ENCODE measurements at regions not wholly inside any gene's neighbourhood (a gene's known extent, or its start where the extent isn't known, plus 50 kb on each side); places are given as distances from the start of the nearest gene placed in this dataset.
A peak's percentile ranks its signal among the peaks of the same experiment; 100 is the strongest.

DNA sequence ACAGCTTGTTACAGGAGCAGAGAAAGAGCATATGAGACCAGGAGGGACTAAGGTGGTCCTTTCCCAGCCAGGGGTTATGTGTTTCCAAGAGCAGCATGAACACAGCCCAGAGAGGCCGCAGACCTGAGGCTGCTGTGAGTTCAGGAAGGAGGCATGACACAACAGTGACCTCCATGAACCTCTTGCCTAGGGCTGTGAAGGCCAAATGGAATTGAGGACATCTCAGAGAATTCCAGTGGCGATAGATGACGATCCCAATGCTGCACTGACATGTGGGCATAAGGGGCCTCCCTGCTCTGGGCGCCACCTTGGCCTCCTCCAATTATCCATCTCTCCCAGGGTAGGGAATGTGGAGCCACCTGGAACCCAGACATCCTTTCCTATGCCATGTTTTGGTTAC lies 79.9 kb upstream of the FUCA2 start:
- POLR2A ChIA-PET = no interaction called here
- DNase-seq (no peak), ATAC-seq (no peak)
- no peak overlapping the region for H3K4me3 Mint-ChIP-seq
- no peaks in the 10 kb centered on the region for H3K9me3 Mint-ChIP-seq (ENCODE audit: insufficient read depth)
- no peaks in the 10 kb centered on the region for H3K36me3 Mint-ChIP-seq (ENCODE audit: low read depth)
- CTCF ChIA-PET = interaction anchor here (0.5 to 2.5 kb wide), 4 partner anchors 16 to 891 kb away, joined by 3 to 6 read pairs (median 4); no protein-coding TSS in a partner anchor
- no peaks in the 10 kb centered on the region for H3K4me1 Mint-ChIP-seq (ENCODE audit: low read depth)
- H3K27ac Mint-ChIP-seq = no peak overlapping the region
- H3K27me3 Mint-ChIP-seq (ENCODE audit: low read depth) = no peaks in the 10 kb centered on the region

DNA sequence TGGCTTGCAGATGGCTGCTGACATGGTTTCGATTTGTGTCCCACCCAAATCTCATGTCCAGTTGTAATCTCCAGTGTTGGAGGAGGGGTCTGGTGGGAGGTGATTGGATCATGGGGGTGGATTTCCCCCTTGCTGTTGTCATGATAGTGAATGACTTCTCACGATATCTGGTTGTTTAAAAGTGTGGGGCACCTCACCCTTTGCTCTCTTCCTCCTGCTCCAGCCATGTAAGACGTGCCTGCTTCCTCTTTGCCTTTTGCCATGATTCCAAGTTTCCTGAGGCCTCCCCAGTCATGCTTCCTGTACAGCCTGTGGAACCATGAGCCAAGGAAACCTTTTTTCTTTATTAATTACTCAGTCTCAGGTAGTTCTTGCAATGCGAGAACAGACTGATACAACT lies 77.6 kb upstream of the FUCA2 start:
- Mint-ChIP-seq H3K9me3 (ENCODE audit: insufficient read depth) (no peaks in the 10 kb centered on the region), H3K4me3 (no peak overlapping the region), H3K4me1 (ENCODE audit: low read depth) (no peaks in the 10 kb centered on the region), H3K27me3 (ENCODE audit: low read depth) (no peaks in the 10 kb centered on the region), H3K36me3 (ENCODE audit: low read depth) (no peaks in the 10 kb centered on the region), H3K27ac (no peak overlapping the region)
- no peak for ATAC-seq
- DNase-seq = no peak
- ChIA-PET POLR2A (no interaction called here), CTCF (interaction anchor here (0.6 kb wide), 1 partner anchor 244 kb away, joined by 4 read pairs; no protein-coding TSS in a partner anchor)

DNA sequence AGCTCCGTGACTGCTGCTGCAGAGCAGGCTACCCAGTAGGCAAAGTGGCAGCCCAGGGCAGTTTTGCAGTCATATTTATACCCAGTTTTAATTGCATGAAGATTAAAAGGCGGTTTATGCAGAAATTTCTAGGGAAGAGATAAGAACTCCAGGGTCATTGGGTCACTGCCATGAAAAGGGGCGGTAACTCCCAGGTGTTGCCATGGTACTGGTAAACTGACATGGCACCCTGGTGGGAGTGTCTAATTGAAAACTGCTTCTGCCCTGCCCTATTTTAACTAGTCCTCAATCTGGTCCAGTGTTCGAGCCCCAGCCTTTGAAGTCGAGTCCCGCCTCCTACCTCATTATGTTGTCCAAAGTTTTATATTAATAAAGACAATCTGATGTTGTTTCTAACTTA lies 75.0 kb upstream of the FUCA2 start:
- no peak overlapping the region for H3K27ac Mint-ChIP-seq
- no peaks in the 10 kb centered on the region for H3K9me3 Mint-ChIP-seq (ENCODE audit: insufficient read depth)
- DNase-seq (no peak), ATAC-seq (no peak)
- POLR2A ChIA-PET = no interaction called here
- H3K36me3 Mint-ChIP-seq (ENCODE audit: low read depth) = no peaks in the 10 kb centered on the region
- no peak overlapping the region for H3K4me3 Mint-ChIP-seq
- H3K4me1 Mint-ChIP-seq (ENCODE audit: low read depth) = peaks cover 7% of the 10 kb centered on the region
- CTCF ChIA-PET = interaction anchor here (3.4 kb wide), 1 partner anchor 11 kb away, joined by 20 read pairs; no protein-coding TSS in a partner anchor
- H3K27me3 Mint-ChIP-seq (ENCODE audit: low read depth) = no peaks in the 10 kb centered on the region

DNA sequence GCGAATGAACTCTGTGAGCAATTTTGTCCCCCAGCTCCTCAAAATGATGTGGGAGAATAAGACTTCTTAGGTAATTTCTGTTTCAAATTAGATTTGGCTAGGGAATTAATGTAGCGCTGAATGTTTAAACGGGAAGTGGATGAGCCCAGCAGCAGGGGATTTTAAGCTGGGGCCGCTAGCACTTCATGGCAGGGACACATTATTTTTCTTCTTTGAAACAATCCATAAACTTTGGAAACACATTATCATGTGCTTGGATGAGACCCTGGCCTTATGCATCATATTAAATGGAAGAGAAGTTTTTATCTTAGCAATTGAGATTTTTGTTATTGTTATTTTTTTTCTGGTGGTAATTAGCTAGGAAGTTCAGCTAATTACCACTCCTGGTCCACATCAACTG lies 74.2 kb upstream of the FUCA2 start:
- ChIA-PET CTCF (interaction anchor here (1.2 to 3.4 kb wide), 2 partner anchors 10 to 428 kb away, joined by 3 to 20 read pairs; no protein-coding TSS in a partner anchor), POLR2A (no interaction called here)
- Mint-ChIP-seq H3K4me3 (no peak overlapping the region), H3K9me3 (ENCODE audit: insufficient read depth) (no peaks in the 10 kb centered on the region), H3K27me3 (ENCODE audit: low read depth) (no peaks in the 10 kb centered on the region), H3K36me3 (ENCODE audit: low read depth) (no peaks in the 10 kb centered on the region), H3K4me1 (ENCODE audit: low read depth) (peaks cover 12% of the 10 kb centered on the region), H3K27ac (no peak overlapping the region)
- ATAC-seq (no peak), DNase-seq (no peak)

DNA sequence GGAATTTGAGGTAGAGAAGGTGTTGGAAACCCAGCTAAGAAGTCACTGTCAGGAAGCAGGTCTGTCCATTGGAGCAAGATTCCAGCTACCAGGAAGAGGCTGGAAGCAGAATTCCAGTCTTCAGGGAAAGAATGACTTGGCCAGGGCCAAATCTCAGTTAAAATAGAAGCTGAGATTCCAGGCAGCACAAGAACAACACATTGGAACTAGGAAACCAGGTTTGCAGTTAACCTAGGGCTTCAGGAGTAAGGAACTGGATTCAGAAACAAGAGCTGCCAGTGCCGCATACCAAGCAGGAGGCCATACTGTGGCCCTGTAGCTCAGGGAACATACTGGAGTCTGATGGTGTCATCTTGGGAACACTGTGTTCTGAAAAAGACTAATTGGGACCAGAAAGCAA lies 73.7 kb upstream of the FUCA2 start:
- POLR2A ChIA-PET = interaction anchor here (0.7 kb wide), 1 partner anchor 260 kb away, joined by 3 read pairs; no protein-coding TSS in a partner anchor
- ATAC-seq (no peak), DNase-seq (no peak)
- peaks cover 12% of the 10 kb centered on the region for H3K4me1 Mint-ChIP-seq (ENCODE audit: low read depth)
- no peaks in the 10 kb centered on the region for H3K9me3 Mint-ChIP-seq (ENCODE audit: insufficient read depth)
- CTCF ChIA-PET = interaction anchor here (1.2 to 3.4 kb wide), 2 partner anchors 9 to 428 kb away, joined by 3 to 20 read pairs; no protein-coding TSS in a partner anchor
- H3K27ac Mint-ChIP-seq = no peak overlapping the region
- H3K4me3 Mint-ChIP-seq = no peak overlapping the region
- H3K27me3 Mint-ChIP-seq (ENCODE audit: low read depth) = no peaks in the 10 kb centered on the region
- H3K36me3 Mint-ChIP-seq (ENCODE audit: low read depth) = no peaks in the 10 kb centered on the region

DNA sequence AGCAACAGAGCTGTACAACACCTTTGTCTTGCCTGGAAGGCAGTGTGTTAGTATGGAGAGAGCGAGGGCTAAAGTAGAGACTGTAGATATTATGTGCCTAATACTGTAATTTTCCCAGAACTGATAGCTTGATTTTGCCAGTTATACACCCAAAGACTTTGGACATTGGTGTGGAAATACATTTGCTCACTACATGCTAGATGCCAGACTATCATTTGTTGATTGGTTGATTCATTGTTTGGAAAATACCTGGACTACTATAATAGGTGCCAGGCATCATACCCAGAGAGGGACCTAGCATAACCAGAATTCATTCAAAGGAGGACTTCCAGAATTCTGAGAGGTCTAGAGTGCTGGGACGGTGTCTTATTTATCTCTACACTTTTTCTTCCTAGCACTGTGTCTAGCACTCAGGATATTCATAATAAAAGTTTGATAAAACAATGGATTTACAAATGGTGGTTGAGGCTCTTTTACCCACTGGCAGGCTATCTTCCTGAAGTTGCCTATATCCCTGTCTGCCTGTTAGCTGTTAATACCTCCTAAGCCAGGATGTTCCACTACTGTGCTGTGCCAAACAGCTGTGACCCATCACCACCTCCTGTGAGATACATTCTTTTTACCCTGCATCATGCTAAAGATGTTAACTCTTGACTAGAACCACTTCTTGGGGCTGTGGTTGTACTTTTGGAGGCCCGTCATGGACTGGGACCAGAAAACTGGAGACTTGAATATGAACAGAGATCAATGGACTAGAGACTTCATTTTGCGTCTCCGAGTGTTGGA lies 72.2 kb upstream of the FUCA2 start:
- POLR2A ChIA-PET = no interaction called here
- Mint-ChIP-seq H3K27ac (no peak overlapping the region), H3K9me3 (ENCODE audit: insufficient read depth) (no peaks in the 10 kb centered on the region), H3K4me3 (no peak overlapping the region), H3K4me1 (ENCODE audit: low read depth) (peaks cover 12% of the 10 kb centered on the region), H3K36me3 (ENCODE audit: low read depth) (peaks cover 2% of the 10 kb centered on the region), H3K27me3 (ENCODE audit: low read depth) (no peaks in the 10 kb centered on the region)
- ATAC-seq (no peak), DNase-seq (no peak)
- CTCF ChIA-PET = interaction anchor here (1.6 to 3.4 kb wide), 2 partner anchors 8 to 356 kb away, joined by 6 to 20 read pairs; no protein-coding TSS in a partner anchor

DNA sequence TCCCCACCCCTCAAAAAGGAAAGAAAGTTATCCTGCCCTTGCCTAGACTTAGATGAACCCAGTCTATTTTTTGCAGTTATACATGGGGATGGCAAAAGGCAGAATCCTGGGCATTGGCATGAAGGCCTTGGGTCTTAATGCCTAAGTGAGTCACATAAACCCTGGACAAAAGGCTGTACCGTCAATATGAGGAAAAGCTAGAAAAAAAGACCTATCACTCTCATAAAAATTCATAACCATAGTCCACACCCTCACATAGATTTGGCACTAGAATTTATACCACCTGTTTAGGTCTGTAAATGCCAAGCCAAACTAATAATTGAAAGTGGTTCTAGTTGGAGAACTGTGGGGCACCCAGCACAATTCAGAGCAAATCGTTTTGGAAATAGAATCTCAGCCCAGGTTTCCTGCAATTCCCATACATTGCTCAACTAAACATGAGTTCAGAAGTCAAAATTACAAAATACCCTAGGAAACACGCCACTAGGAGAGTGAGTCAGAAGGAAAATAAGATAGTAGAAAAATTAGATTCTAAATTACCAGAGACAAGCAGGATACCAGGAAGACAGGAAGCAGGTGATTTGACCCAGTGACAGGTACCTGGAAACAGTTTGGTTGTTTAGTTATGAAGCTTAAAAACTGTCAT lies 70.4 kb upstream of the FUCA2 start:
- Mint-ChIP-seq H3K27ac (no peak overlapping the region), H3K27me3 (ENCODE audit: low read depth) (no peaks in the 10 kb centered on the region), H3K4me3 (no peak overlapping the region), H3K9me3 (ENCODE audit: insufficient read depth) (no peaks in the 10 kb centered on the region), H3K36me3 (ENCODE audit: low read depth) (peaks cover 2% of the 10 kb centered on the region), H3K4me1 (ENCODE audit: low read depth) (peaks cover 12% of the 10 kb centered on the region)
- CTCF ChIA-PET = interaction anchor here (1.6 to 2.1 kb wide), 2 partner anchors 358 to 432 kb away, joined by 5 to 6 read pairs; no protein-coding TSS in a partner anchor
- POLR2A ChIA-PET = no interaction called here
- ATAC-seq = no peak
- DNase-seq = no peak

DNA sequence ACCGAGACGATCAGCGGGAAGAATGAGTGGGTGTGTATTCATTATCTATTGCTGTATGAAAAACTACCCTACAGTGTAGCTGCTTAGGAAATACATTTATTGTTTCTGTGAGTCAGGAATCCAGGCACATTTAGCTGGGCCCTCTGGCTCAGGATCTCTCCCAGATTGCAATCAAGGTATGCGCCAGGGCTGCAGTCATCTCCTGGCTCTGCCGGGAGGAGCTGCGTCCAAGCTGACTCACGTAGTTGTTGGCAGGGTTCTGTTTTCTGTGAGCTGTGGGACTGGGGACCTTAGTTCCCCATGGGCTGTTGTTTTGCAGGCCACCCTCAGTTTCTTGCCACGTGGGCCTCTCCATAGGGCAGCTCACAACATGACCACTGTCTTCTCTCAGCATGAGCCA lies 68.2 kb upstream of the FUCA2 start:
- no peak for ATAC-seq
- CTCF ChIA-PET = interaction anchor here (5.6 kb wide), 1 partner anchor 360 kb away, joined by 79 read pairs; no protein-coding TSS in a partner anchor
- Mint-ChIP-seq H3K36me3 (ENCODE audit: low read depth) (peaks cover 2% of the 10 kb centered on the region), H3K4me1 (ENCODE audit: low read depth) (peaks cover 12% of the 10 kb centered on the region), H3K9me3 (ENCODE audit: insufficient read depth) (no peaks in the 10 kb centered on the region), H3K4me3 (no peak overlapping the region), H3K27ac (no peak overlapping the region), H3K27me3 (ENCODE audit: low read depth) (no peaks in the 10 kb centered on the region)
- no peak for DNase-seq
- POLR2A ChIA-PET = interaction anchor here (0.7 kb wide), 1 partner anchor 434 kb away, joined by 3 read pairs; no protein-coding TSS in a partner anchor

DNA sequence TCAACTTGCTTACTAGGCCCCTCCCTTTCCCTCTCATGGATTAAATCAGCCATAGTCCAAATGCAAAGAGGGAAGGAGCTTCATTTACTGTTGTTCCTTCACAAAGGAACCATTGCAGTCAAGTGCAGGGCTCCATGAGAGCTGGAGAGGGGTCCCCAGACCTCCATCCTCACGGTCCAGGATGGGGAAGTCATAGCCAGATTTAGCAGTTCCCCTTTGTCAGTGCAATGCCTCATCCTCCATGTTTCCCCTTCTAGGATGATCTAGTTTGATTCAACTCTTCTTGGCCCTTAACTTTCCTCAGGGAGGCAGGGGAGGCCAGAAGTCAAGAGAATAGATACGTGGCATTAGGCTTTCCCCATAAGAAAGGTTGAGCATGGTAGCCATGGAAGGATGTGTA lies 66.5 kb upstream of the FUCA2 start:
- H3K4me1 Mint-ChIP-seq (ENCODE audit: low read depth) = peaks cover 12% of the 10 kb centered on the region
- no peaks in the 10 kb centered on the region for H3K27me3 Mint-ChIP-seq (ENCODE audit: low read depth)
- no peak overlapping the region for H3K4me3 Mint-ChIP-seq
- ATAC-seq (no peak), DNase-seq (no peak)
- H3K9me3 Mint-ChIP-seq (ENCODE audit: insufficient read depth) = no peaks in the 10 kb centered on the region
- H3K27ac Mint-ChIP-seq = no peak overlapping the region
- H3K36me3 Mint-ChIP-seq (ENCODE audit: low read depth) = peaks cover 2% of the 10 kb centered on the region
- POLR2A ChIA-PET = interaction anchor here (0.7 kb wide), 1 partner anchor 108 kb away, joined by 5 read pairs; no protein-coding TSS in a partner anchor
- CTCF ChIA-PET = interaction anchor here (1.0 to 5.6 kb wide), 2 partner anchors 12 to 362 kb away, joined by 3 to 79 read pairs; no protein-coding TSS in a partner anchor

DNA sequence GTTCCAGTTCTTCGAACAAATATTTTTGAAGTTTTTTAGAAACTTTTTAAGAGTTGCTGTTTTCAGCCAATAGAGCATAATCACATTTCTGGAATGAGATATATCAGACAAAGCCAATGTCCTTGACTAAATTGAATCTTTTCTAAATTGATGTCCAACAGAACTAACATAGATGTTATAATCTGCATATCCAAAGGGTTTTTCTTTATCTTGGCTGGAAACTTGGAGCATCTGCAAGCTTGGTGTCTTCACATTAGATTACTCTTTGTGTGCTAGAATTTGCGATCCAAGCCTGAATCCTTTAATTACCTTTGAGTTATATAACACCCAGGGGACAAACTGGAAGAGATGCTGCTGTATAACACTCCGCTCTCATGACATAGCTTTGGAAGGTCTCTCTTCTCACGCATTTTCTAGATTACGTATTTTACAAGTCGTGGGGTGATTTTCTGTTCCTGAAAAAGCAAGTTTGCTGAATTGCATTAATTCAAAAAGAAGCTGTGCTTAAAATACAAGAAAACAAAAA lies 64.4 kb upstream of the FUCA2 start:
- DNase-seq (no peak), ATAC-seq (no peak)
- no peaks in the 10 kb centered on the region for H3K27me3 Mint-ChIP-seq (ENCODE audit: low read depth)
- H3K27ac Mint-ChIP-seq = no peak overlapping the region
- H3K36me3 Mint-ChIP-seq (ENCODE audit: low read depth) = peaks cover 2% of the 10 kb centered on the region
- POLR2A ChIA-PET = no interaction called here
- H3K4me1 Mint-ChIP-seq (ENCODE audit: low read depth) = no peaks in the 10 kb centered on the region
- no peaks in the 10 kb centered on the region for H3K9me3 Mint-ChIP-seq (ENCODE audit: insufficient read depth)
- H3K4me3 Mint-ChIP-seq = no peak overlapping the region
- CTCF ChIA-PET = interaction anchor here (0.6 to 5.6 kb wide), 37 partner anchors 9 to 1101 kb away, joined by 3 to 79 read pairs (median 4); partner anchors contain the start of genes FUCA2 and LTV1

DNA sequence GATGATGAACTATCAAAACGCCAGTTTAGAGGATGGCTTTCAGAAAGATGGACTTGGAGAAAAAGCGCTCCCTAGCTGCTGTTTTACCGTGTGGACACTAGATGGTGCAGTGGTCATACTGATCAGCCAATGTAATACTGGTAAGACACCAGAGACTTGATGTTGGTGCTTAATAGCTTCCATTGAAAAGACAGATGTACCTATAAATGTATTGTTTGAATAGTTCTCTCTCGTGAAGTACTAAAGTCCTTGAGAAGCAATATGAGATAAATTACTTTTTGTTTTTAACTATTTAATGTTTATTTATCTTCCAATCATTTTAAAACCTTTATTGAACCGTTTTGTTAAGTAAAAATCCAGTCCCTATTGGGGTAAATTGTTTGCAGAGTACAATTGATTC lies 63.9 kb upstream of the FUCA2 start:
- Mint-ChIP-seq H3K9me3 (ENCODE audit: insufficient read depth) (no peaks in the 10 kb centered on the region), H3K36me3 (ENCODE audit: low read depth) (peaks cover 2% of the 10 kb centered on the region), H3K27ac (no peak overlapping the region), H3K4me3 (no peak overlapping the region), H3K4me1 (ENCODE audit: low read depth) (no peaks in the 10 kb centered on the region), H3K27me3 (ENCODE audit: low read depth) (no peaks in the 10 kb centered on the region)
- CTCF ChIA-PET = interaction anchor here (0.6 to 5.6 kb wide), 43 partner anchors 9 to 1101 kb away, joined by 3 to 79 read pairs (median 4); partner anchors contain the start of genes FUCA2 and LTV1
- POLR2A ChIA-PET = no interaction called here
- DNase-seq (peak; percentile 73), ATAC-seq (peak; percentile 82)
